HG03135 (cell line): ENCODE measurements at regions not wholly inside any gene's neighbourhood (a gene's known extent, or its start where the extent isn't known, plus 50 kb on each side); places are given as distances from the start of the nearest gene placed in this dataset.
A peak's percentile ranks its signal among the peaks of the same experiment; 100 is the strongest.
"Not testable (repeated sequence)": the region's sequence is repeated elsewhere in the genome, so short reads cannot be mapped to it uniquely, and the experiment has no call there.

Experiments used
- ATAC-seq: cut with Tn5 transposase; IDR thresholded peaks from one replicate; pipeline ENCODE4 v1.9.1; 2021; ENCODE audit warnings: mild to moderate bottlenecking, moderate library complexity; ENCODE audit not compliant: unreplicated experiment

GRCh38 chrX:87236830-87237440 lies 280.7 kb upstream of the KLHL4 start:
- ATAC-seq: no peak

GRCh38 chrX:87265518-87265917 lies 252.1 kb upstream of the KLHL4 start:
- ATAC-seq: no peak

- no peak for ATAC-seq
Measured at GRCh38 chrX:87272491-87272890, 245.1 kb upstream of the KLHL4 start.

- ATAC-seq: no peak
Measured at GRCh38 chrX:87299563-87300160, 217.9 kb upstream of the KLHL4 start.

GRCh38 chrX:87310780-87311179 lies 206.8 kb upstream of the KLHL4 start:
- ATAC-seq: no peak

- no peak for ATAC-seq
Measured at GRCh38 chrX:87327267-87327666, 190.3 kb upstream of the KLHL4 start.

GRCh38 chrX:87337267-87337666 lies 180.3 kb upstream of the KLHL4 start:
- ATAC-seq: no peak

- peak; percentile 78 for ATAC-seq
Measured at GRCh38 chrX:87338510-87338909, 179.1 kb upstream of the KLHL4 start.

- no peak for ATAC-seq
Measured at GRCh38 chrX:87370865-87371264, 146.7 kb upstream of the KLHL4 start.

GRCh38 chrX:87374324-87374723 lies 143.3 kb upstream of the KLHL4 start:
- no peak for ATAC-seq

GRCh38 chrX:87376896-87377295 lies 140.7 kb upstream of the KLHL4 start:
- no peak for ATAC-seq

GRCh38 chrX:87388381-87388780 lies 129.2 kb upstream of the KLHL4 start:
- no peak for ATAC-seq

- ATAC-seq: no peak
Measured at GRCh38 chrX:87391742-87392141, 125.9 kb upstream of the KLHL4 start.

GRCh38 chrX:87392369-87392768 lies 125.2 kb upstream of the KLHL4 start:
- no peak for ATAC-seq

GRCh38 chrX:87397103-87397886 lies 120.3 kb upstream of the KLHL4 start:
- ATAC-seq: no peak

- ATAC-seq: no peak
Measured at GRCh38 chrX:87402256-87402655, 115.3 kb upstream of the KLHL4 start.

GRCh38 chrX:87403551-87403950 lies 114.1 kb upstream of the KLHL4 start:
- no peak for ATAC-seq

GRCh38 chrX:87409113-87409841 lies 108.3 kb upstream of the KLHL4 start:
- no peak for ATAC-seq

GRCh38 chrX:87425618-87426017 lies 92.0 kb upstream of the KLHL4 start:
- no peak for ATAC-seq

- no peak for ATAC-seq
Measured at GRCh38 chrX:87434618-87435017, 83.0 kb upstream of the KLHL4 start.

- not testable (repeated sequence) for ATAC-seq
Measured at GRCh38 chrX:87448613-87449012, 69.0 kb upstream of the KLHL4 start.
